ENCODE measurements at regions not wholly inside any gene's neighbourhood (a gene's known extent, or its start where the extent isn't known, plus 50 kb on each side); places are given as distances from the start of the nearest gene placed in this dataset.
A peak's percentile ranks its signal among the peaks of the same experiment; 100 is the strongest.

DNA sequence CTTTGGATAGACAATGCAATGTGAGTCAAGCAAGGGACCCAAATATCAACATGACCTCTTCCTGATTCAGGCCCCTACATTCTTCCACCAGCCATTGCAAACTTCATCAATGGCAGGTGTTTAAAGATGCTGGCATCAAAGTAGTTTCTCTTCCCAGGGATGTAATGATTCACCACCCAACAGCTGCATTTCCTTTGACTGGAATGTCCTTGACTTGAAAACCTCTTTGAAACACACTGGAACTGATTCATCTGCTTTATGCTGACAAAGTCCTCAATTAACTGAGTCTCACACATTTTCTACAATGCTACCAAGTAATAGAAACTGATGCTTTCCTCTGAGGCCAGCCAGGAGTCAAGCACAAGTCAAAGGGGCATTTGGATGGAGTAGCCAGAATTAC, 385.5 kb downstream of the GBE1 start:
- H3K27ac ChIP-seq = no peak overlapping the region
- TF ChIP-seq CTCF (IDR thresholded peaks at IDR 0.05) (no peak), ZFX (IDR thresholded peaks at IDR 0.05; ENCODE audit: borderline replicate concordance) (no peak)

- TF ChIP-seq CTCF (IDR thresholded peaks at IDR 0.05) = no peak
- TF ChIP-seq ZFX (IDR thresholded peaks at IDR 0.05; ENCODE audit: borderline replicate concordance) = no peak
- no peak overlapping the region for H3K27ac ChIP-seq
Measured at GRCh38 chr3:81364411-81364810, 397.0 kb downstream of the GBE1 start.

GRCh38 chr3:81363816-81364215, 397.6 kb downstream of the GBE1 start:
- TF ChIP-seq CTCF (IDR thresholded peaks at IDR 0.05) (no peak), ZFX (IDR thresholded peaks at IDR 0.05; ENCODE audit: borderline replicate concordance) (no peak)
- H3K27ac ChIP-seq = no peak overlapping the region

DNA sequence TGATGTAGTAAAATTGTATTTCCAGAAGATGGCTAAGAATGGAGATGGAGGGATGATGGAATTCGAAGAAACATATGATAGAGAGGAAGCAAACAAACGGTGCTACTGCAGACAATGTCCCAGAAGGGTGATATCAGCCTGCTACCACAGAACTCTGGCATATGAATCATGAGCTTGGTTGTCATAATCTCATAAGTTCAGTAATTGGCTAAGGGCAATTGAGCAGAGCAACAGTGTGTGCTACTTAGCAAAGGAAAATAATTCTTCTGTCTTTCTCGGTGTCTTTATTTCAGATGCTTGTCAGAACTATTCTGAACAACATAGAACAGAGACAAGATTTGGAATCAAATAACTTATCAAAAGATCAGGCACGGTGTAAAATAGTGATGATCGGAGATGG, 407.3 kb downstream of the GBE1 start:
- no peak for TF ChIP-seq CTCF (IDR thresholded peaks at IDR 0.05)
- TF ChIP-seq ZFX (IDR thresholded peaks at IDR 0.05; ENCODE audit: borderline replicate concordance) = no peak
- H3K27ac ChIP-seq = no peak overlapping the region

- H3K27ac ChIP-seq = no peak overlapping the region
- TF ChIP-seq ZFX (IDR thresholded peaks at IDR 0.05; ENCODE audit: borderline replicate concordance) = no peak
- peak; percentile 34 for TF ChIP-seq CTCF (IDR thresholded peaks at IDR 0.05)
Measured at GRCh38 chr3:81352867-81353266, 408.6 kb downstream of the GBE1 start.

DNA sequence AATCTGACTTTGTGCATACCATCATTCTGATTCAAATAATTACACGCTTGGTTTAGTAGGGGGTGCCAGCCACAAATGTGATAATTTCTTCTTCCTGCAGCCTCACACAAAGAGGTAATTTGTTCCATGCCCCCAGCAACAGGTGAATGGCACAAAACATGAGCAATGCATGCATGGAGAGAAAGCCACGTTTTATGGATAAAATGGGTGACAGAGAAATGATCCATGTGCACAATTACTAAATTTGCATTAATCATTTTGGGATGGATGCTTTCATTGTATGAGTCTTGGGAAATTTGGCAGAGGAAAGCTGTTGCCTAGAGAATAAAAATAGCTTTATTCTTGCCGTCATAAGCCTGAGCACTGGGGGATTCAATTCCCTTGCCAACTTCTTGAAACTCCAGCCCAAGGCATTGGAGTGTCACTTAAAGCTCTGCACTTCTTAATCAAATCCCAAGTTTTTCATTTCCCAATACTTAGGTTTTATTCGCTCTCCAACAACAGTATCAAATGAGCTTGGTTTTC, 411.6 kb downstream of the GBE1 start:
- TF ChIP-seq ZFX (IDR thresholded peaks at IDR 0.05; ENCODE audit: borderline replicate concordance) (no peak), CTCF (IDR thresholded peaks at IDR 0.05) (no peak)
- no peak overlapping the region for H3K27ac ChIP-seq

GRCh38 chr3:81339040-81339845, 422.2 kb downstream of the GBE1 start:
- H3K27ac ChIP-seq = no peak overlapping the region
- TF ChIP-seq CTCF (IDR thresholded peaks at IDR 0.05) (peak; percentile 78), ZFX (IDR thresholded peaks at IDR 0.05; ENCODE audit: borderline replicate concordance) (no peak)

Data from 22Rv1 (cell line).